ENCODE measurements at regions not wholly inside any gene's neighbourhood (a gene's known extent, or its start where the extent isn't known, plus 50 kb on each side); places are given as distances from the start of the nearest gene placed in this dataset.

DNA sequence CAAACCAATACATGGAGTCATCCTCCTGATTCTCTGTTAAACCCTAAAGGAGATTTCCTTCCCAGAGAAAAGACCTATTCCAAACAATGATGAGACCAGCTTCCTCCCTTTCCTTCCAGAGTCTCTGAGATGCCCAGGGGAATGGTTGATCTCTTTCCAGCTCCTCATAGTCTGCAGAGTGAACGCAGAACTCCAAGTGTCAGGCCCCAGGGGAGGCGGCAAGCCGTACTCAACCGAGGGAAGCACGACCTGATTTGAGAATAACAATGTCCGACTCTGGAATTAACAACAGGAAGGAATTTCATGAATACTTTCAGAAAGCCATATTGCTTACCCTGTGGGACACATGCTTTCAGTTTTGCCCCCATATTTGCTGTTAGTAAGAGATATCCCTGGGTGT lies 241.7 kb upstream of the GLI3 start (continued):
- TF ChIP-seq CEBPB (IDR thresholded peaks at IDR 0.05; ENCODE audit: low read depth, low read length): no peak
- TF ChIP-seq YY1 (IDR thresholded peaks at IDR 0.05; ENCODE audit: low read depth, low read length): no peak
- no peak for TF ChIP-seq ZNF274 (IDR thresholded peaks at IDR 0.05; ENCODE audit: borderline replicate concordance, extremely low read depth, low read length)
- TF ChIP-seq, protein P1, sequence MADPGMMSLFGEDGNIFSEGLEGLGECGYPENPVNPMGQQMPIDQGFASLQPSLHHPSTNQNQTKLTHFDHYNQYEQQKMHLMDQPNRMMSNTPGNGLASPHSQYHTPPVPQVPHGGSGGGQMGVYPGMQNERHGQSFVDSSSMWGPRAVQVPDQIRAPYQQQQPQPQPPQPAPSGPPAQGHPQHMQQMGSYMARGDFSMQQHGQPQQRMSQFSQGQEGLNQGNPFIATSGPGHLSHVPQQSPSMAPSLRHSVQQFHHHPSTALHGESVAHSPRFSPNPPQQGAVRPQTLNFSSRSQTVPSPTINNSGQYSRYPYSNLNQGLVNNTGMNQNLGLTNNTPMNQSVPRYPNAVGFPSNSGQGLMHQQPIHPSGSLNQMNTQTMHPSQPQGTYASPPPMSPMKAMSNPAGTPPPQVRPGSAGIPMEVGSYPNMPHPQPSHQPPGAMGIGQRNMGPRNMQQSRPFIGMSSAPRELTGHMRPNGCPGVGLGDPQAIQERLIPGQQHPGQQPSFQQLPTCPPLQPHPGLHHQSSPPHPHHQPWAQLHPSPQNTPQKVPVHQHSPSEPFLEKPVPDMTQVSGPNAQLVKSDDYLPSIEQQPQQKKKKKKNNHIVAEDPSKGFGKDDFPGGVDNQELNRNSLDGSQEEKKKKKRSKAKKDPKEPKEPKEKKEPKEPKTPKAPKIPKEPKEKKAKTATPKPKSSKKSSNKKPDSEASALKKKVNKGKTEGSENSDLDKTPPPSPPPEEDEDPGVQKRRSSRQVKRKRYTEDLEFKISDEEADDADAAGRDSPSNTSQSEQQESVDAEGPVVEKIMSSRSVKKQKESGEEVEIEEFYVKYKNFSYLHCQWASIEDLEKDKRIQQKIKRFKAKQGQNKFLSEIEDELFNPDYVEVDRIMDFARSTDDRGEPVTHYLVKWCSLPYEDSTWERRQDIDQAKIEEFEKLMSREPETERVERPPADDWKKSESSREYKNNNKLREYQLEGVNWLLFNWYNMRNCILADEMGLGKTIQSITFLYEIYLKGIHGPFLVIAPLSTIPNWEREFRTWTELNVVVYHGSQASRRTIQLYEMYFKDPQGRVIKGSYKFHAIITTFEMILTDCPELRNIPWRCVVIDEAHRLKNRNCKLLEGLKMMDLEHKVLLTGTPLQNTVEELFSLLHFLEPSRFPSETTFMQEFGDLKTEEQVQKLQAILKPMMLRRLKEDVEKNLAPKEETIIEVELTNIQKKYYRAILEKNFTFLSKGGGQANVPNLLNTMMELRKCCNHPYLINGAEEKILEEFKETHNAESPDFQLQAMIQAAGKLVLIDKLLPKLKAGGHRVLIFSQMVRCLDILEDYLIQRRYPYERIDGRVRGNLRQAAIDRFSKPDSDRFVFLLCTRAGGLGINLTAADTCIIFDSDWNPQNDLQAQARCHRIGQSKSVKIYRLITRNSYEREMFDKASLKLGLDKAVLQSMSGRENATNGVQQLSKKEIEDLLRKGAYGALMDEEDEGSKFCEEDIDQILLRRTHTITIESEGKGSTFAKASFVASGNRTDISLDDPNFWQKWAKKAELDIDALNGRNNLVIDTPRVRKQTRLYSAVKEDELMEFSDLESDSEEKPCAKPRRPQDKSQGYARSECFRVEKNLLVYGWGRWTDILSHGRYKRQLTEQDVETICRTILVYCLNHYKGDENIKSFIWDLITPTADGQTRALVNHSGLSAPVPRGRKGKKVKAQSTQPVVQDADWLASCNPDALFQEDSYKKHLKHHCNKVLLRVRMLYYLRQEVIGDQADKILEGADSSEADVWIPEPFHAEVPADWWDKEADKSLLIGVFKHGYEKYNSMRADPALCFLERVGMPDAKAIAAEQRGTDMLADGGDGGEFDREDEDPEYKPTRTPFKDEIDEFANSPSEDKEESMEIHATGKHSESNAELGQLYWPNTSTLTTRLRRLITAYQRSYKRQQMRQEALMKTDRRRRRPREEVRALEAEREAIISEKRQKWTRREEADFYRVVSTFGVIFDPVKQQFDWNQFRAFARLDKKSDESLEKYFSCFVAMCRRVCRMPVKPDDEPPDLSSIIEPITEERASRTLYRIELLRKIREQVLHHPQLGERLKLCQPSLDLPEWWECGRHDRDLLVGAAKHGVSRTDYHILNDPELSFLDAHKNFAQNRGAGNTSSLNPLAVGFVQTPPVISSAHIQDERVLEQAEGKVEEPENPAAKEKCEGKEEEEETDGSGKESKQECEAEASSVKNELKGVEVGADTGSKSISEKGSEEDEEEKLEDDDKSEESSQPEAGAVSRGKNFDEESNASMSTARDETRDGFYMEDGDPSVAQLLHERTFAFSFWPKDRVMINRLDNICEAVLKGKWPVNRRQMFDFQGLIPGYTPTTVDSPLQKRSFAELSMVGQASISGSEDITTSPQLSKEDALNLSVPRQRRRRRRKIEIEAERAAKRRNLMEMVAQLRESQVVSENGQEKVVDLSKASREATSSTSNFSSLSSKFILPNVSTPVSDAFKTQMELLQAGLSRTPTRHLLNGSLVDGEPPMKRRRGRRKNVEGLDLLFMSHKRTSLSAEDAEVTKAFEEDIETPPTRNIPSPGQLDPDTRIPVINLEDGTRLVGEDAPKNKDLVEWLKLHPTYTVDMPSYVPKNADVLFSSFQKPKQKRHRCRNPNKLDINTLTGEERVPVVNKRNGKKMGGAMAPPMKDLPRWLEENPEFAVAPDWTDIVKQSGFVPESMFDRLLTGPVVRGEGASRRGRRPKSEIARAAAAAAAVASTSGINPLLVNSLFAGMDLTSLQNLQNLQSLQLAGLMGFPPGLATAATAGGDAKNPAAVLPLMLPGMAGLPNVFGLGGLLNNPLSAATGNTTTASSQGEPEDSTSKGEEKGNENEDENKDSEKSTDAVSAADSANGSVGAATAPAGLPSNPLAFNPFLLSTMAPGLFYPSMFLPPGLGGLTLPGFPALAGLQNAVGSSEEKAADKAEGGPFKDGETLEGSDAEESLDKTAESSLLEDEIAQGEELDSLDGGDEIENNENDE (IDR thresholded peaks at IDR 0.05; ENCODE audit: insufficient replicate concordance, low read length): no peak

Data from H1 (cell line).